Thoracic aorta (tissue), 2 donors: ENCODE measurements at regions not wholly inside any gene's neighbourhood (a gene's known extent, or its start where the extent isn't known, plus 50 kb on each side); places are given as distances from the start of the nearest gene placed in this dataset.

ENCODE experiments used
- ATAC-seq: fragments of 150-250 bp; one replicate; pipeline ENCODE4 v1.8.0; 2017; ENCODE audit warnings: low read depth; ENCODE audit not compliant: insufficient number of reproducible peaks, low FRiP score
- DNase-seq: peaks from one replicate; pipeline ENCODE4 v3.0.0-alpha.2; 2020; ENCODE audit warnings: low spot score
- H3K27ac ChIP-seq, 2 donors: fragments of 200-600 bp; sonication (generic); 1 replicate in 1 of 2; 2 replicates in 1 of 2; pipeline ENCODE4 v1.5.1; 2016; ENCODE audit warnings: mild to moderate bottlenecking in 2 of 2, moderate library complexity in 2 of 2
- H3K27me3 ChIP-seq: fragments of 200-600 bp; sonication (generic); replicated peaks from 2 replicates; pipeline ENCODE4 v1.6.0; 2016; ENCODE audit warnings: mild to moderate bottlenecking; ENCODE audit not compliant: insufficient read depth
- H3K36me3 ChIP-seq: fragments of 200-600 bp; sonication (generic); one replicate; pipeline ENCODE4 v1.5.1; 2016
- H3K4me1 ChIP-seq, 2 donors: fragments of 200-600 bp; sonication (generic); 1 replicate in 1 of 2; 2 replicates in 1 of 2; pipeline versions ENCODE4 v1.5.1 to v1.6.0; 2016; ENCODE audit warnings: low read depth in 2 of 2, mild to moderate bottlenecking in 1 of 2; ENCODE audit not compliant: control insufficient read depth in 1 of 2
- H3K4me3 ChIP-seq: fragments of 200-600 bp; sonication (generic); 2 replicates; pipeline ENCODE4 v1.5.1; 2016; ENCODE audit warnings: mild to moderate bottlenecking
- H3K9me3 ChIP-seq: fragments of 200-600 bp; sonication (generic); 2 replicates; pipeline ENCODE4 v1.5.1; 2016
- CTCF ChIP-seq: fragments of 200-600 bp; sonication (generic); IDR thresholded peaks from one replicate; pipeline ENCODE4 v1.5.1; 2019; ENCODE audit warnings: antibody characterized with exemption

DNA sequence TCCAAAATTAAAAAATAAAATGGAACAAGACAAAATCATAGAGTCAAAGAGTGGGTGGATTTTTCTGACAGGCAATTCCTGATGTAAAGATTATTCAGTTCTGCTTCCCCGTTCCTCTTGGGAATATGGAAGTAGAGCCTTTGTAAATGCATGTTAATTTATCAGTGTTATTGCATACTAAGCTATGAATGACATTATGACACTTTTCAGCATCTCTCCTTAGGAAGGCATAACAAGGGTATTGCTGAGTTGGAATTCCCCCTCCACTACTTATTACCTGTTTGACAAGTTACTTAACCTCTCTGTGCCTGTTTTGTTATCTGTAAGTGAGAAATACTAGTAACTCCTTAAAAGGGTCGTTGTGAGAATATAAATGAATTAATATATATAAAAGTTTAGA, 640.4 kb downstream of the LMO4 start:
- Histone ChIP-seq H3K27ac (peak overlapping the region; percentile 65 to 70), H3K4me3 (no peak overlapping the region), H3K36me3 (no peaks in the 10 kb centered on the region), H3K4me1 (peaks cover 8 to 41% of the 10 kb centered on the region in 2 donors), H3K9me3 (no peaks in the 10 kb centered on the region), H3K27me3 (no peaks in the 10 kb centered on the region)
- no peak for TF ChIP-seq CTCF
- ATAC-seq (no peak), DNase-seq (no peak)

DNA sequence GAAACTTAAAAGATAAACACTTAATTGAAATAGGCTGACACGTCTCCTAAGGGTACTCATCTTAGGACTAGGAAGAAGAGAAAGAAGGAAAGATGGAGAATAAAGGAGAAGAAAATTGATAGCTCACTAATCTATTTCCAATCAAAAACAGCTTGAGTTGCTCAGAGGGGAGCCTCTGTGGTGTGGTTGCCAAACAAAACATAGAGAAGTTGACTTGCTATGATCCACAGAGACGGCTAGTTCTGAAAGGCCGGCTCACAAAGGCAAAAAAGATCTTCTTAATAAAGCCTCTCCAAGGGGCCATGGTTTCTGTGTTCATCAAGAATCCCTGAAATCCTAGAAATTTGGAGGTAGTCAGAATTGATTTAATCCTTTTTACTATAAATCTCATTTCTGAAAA, 644.1 kb downstream of the LMO4 start:
- H3K4me1 ChIP-seq, result peaks cover 3 to 30% of the 10 kb centered on the region in 2 donors
- H3K27ac ChIP-seq, result no peak overlapping the region
- H3K9me3 ChIP-seq, result no peaks in the 10 kb centered on the region
- DNase-seq (no peak), ATAC-seq (no peak)
- H3K27me3 ChIP-seq, result no peaks in the 10 kb centered on the region
- no peak overlapping the region for H3K4me3 ChIP-seq
- no peak for TF ChIP-seq CTCF
- no peaks in the 10 kb centered on the region for H3K36me3 ChIP-seq

DNA sequence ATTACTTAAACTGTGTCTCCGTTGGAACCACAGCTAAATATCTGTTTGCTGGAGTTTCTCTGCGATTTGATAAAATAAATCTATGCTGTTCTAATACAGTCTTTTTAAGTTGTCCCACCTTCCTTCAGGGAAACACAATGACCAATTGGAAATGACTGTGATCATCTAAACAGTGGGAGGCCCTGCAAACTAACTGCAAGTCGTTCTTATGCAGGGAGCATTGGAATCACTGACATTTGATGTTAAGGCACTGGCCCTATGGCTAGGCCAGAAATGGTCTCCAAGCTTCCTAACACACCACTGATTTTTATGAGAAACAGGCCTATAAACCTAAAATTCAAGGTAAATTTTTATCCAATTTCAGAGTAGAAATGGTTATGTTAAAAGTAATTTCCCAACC, 645.2 kb downstream of the LMO4 start:
- Histone ChIP-seq H3K36me3 (no peaks in the 10 kb centered on the region), H3K4me3 (no peak overlapping the region), H3K9me3 (no peaks in the 10 kb centered on the region), H3K4me1 (peaks cover 0 to 21% of the 10 kb centered on the region in 2 donors), H3K27me3 (no peaks in the 10 kb centered on the region), H3K27ac (no peak overlapping the region)
- no peak for DNase-seq
- no peak for ATAC-seq
- no peak for TF ChIP-seq CTCF

DNA sequence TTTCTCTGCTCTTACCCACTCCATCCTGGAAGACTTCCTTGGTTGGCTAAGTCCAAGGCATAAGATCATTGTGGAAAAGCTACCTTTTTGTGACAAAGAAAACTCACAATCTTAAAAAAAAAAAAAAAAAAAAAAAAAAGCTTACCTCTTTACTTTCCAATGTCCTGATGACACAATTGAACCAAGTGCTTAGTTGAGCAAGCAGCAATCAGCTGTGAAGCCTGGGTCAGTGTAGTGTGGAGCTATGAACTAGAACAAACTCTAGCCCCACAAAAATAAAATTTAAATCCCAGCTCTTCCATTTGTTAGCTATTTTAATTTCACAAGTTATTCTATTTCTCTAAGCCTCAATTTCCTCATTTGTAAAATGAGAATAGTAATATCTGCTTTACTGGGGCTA, 647.6 kb downstream of the LMO4 start:
- no peaks in the 10 kb centered on the region for H3K27me3 ChIP-seq
- TF ChIP-seq CTCF, result no peak
- no peaks in the 10 kb centered on the region for H3K9me3 ChIP-seq
- H3K27ac ChIP-seq, result no peak overlapping the region
- no peak for ATAC-seq
- peaks cover 0 to 16% of the 10 kb centered on the region in 2 donors for H3K4me1 ChIP-seq
- no peaks in the 10 kb centered on the region for H3K36me3 ChIP-seq
- DNase-seq, result no peak
- no peak overlapping the region for H3K4me3 ChIP-seq

DNA sequence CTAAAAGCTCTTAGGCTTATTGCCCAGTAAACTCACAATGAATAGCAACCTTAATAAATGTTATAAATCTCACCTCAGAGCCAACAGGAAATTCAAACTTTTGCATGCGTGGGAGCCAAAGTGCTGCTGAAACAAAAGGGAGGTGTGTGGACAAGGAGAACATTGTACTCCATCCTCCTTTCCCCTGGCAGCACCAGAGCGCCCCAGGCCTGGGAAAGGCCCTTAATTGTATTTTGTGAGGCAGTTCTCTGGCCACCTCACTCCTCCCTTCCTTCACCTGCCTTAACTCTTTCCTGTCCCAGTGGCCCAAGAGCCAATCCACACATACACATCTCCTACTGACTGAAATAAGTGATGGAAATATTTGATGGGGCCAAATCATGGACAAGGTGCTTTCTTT, 648.5 kb downstream of the LMO4 start:
- ATAC-seq (no peak), DNase-seq (no peak)
- H3K4me1 ChIP-seq, result peaks cover 0 to 7% of the 10 kb centered on the region in 2 donors
- H3K4me3 ChIP-seq, result no peak overlapping the region
- no peak for TF ChIP-seq CTCF
- no peaks in the 10 kb centered on the region for H3K9me3 ChIP-seq
- no peak overlapping the region for H3K27ac ChIP-seq
- no peaks in the 10 kb centered on the region for H3K36me3 ChIP-seq
- no peaks in the 10 kb centered on the region for H3K27me3 ChIP-seq
